ENCODE measurements at regions not wholly inside any gene's neighbourhood (a gene's known extent, or its start where the extent isn't known, plus 50 kb on each side); places are given as distances from the start of the nearest gene placed in this dataset.

- Histone ChIP-seq H3K36me3 (no peaks in the 10 kb centered on the region), H3K4me3 (peak overlapping the region; percentile 8 to 21), H3K27me3 (no peaks in the 10 kb centered on the region), H3K27ac (peak overlapping the region; percentile 62 to 72), H3K9me3 (no peaks in the 10 kb centered on the region), H3K4me1 (peaks cover 0 to 66% (median 33%) of the 10 kb centered on the region in 4 donors)
- DNase-seq, result peak; percentile 74 to 84
- TF ChIP-seq CTCF (IDR thresholded peaks at IDR 0.05), result no peak
- intact Hi-C loops (cut with DNase I; ENCODE audit: low total_unique reads), result no loop called here
Observed at GRCh38 chr10:10824591-10825148, 193.0 kb upstream of the CELF2 start.

- Histone ChIP-seq H3K4me3 (no peak overlapping the region), H3K36me3 (no peaks in the 10 kb centered on the region), H3K27ac (peak overlapping the region; percentile 62 to 72), H3K27me3 (no peaks in the 10 kb centered on the region), H3K4me1 (peaks cover 0 to 73% (median 35%) of the 10 kb centered on the region in 4 donors), H3K9me3 (no peaks in the 10 kb centered on the region)
- intact Hi-C loops (cut with DNase I; ENCODE audit: low total_unique reads), result no loop called here
- no peak for TF ChIP-seq CTCF (IDR thresholded peaks at IDR 0.05)
- DNase-seq, result no peak
Observed at GRCh38 chr10:10826125-10826524, 191.5 kb upstream of the CELF2 start.

GRCh38 chr10:10828623-10829022, 189.0 kb upstream of the CELF2 start:
- no peak overlapping the region for H3K4me3 ChIP-seq
- no peak for DNase-seq
- H3K27ac ChIP-seq, result peak overlapping the region; percentile 83 to 87
- intact Hi-C loops (cut with DNase I; ENCODE audit: low total_unique reads), result no loop called here
- no peaks in the 10 kb centered on the region for H3K9me3 ChIP-seq
- no peak for TF ChIP-seq CTCF (IDR thresholded peaks at IDR 0.05)
- H3K4me1 ChIP-seq, result peaks cover 0 to 55% (median 22%) of the 10 kb centered on the region in 4 donors
- no peaks in the 10 kb centered on the region for H3K27me3 ChIP-seq
- no peaks in the 10 kb centered on the region for H3K36me3 ChIP-seq

GRCh38 chr10:10829576-10829975, 188.1 kb upstream of the CELF2 start:
- H3K27ac ChIP-seq, result peak overlapping the region; percentile 83 to 87

GRCh38 chr10:10830293-10830986, 187.2 kb upstream of the CELF2 start:
- H3K27ac ChIP-seq, result peak overlapping the region; percentile 83 to 87

More at GRCh38 chr10:10829576-10829975, 188.1 kb upstream of the CELF2 start:
- intact Hi-C loops (cut with DNase I; ENCODE audit: low total_unique reads), result no loop called here
- Histone ChIP-seq H3K9me3 (no peaks in the 10 kb centered on the region), H3K4me1 (peaks cover 0 to 47% (median 14%) of the 10 kb centered on the region in 4 donors), H3K27me3 (no peaks in the 10 kb centered on the region), H3K36me3 (no peaks in the 10 kb centered on the region), H3K4me3 (no peak overlapping the region)
- DNase-seq, result no peak
- no peak for TF ChIP-seq CTCF (IDR thresholded peaks at IDR 0.05)

More at GRCh38 chr10:10830293-10830986, 187.2 kb upstream of the CELF2 start:
- H3K27me3 ChIP-seq, result no peaks in the 10 kb centered on the region
- no peak for DNase-seq
- H3K4me3 ChIP-seq, result peak overlapping the region in 1 of 2 donors; percentile 12
- intact Hi-C loops (cut with DNase I; ENCODE audit: low total_unique reads), result no loop called here
- TF ChIP-seq CTCF (IDR thresholded peaks at IDR 0.05), result no peak
- H3K9me3 ChIP-seq, result no peaks in the 10 kb centered on the region
- H3K4me1 ChIP-seq, result peaks cover 0 to 39% (median 9%) of the 10 kb centered on the region in 4 donors
- H3K36me3 ChIP-seq, result no peaks in the 10 kb centered on the region

Measured in tibial artery (tissue), 4 donors.